GM23338 (cell line): ENCODE measurements at regions not wholly inside any gene's neighbourhood (a gene's known extent, or its start where the extent isn't known, plus 50 kb on each side); places are given as distances from the start of the nearest gene placed in this dataset.
"Not testable (repeated sequence)": the region's sequence is repeated elsewhere in the genome, so short reads cannot be mapped to it uniquely, and the experiment has no call there.

Source experiments
- ATAC-seq: fragments of 200-7000 bp; cut with Tn5 transposase; 3 replicates; pipeline ENCODE4 v1.9.1; 2020
- DNase-seq: peaks from one replicate; pipeline ENCODE4 v3.0.0-alpha.2; 2015; ENCODE audit warnings: low spot score
- H2AFZ ChIP-seq: fragments of 200-600 bp; sonication (generic); 2 replicates; pipeline ENCODE4 v1.8.0; 2016; ENCODE audit warnings: antibody characterized with exemption, mild to moderate bottlenecking, moderate library complexity
- H3F3A ChIP-seq: fragments of 200-600 bp; sonication (generic); replicated peaks from 2 replicates; pipeline ENCODE4 v1.8.0; 2017; ENCODE audit warnings: antibody characterized with exemption, mixed run types, low read depth
- H3K27ac ChIP-seq: fragments of 200-600 bp; sonication (generic); 2 replicates; pipeline ENCODE4 v1.6.1; 2016; ENCODE audit warnings: low read depth
- H3K27me3 ChIP-seq: fragments of 200-600 bp; sonication (generic); 2 replicates; pipeline ENCODE4 v1.8.0; 2016; ENCODE audit warnings: mild to moderate bottlenecking, mixed run types, moderate library complexity; ENCODE audit not compliant: insufficient read depth
- H3K36me3 ChIP-seq: fragments of 200-600 bp; sonication (generic); 2 replicates; pipeline ENCODE4 v1.8.0; 2016; ENCODE audit warnings: mild to moderate bottlenecking; ENCODE audit not compliant: insufficient read depth
- H3K4me1 ChIP-seq: fragments of 200-600 bp; sonication (generic); 2 replicates; pipeline ENCODE4 v1.8.0; 2016; ENCODE audit warnings: mild to moderate bottlenecking, moderate library complexity; ENCODE audit not compliant: insufficient read depth
- H3K4me2 ChIP-seq: fragments of 200-600 bp; sonication (generic); 2 replicates; pipeline ENCODE4 v1.7.1; 2017; ENCODE audit warnings: mixed run types
- H3K4me3 ChIP-seq: fragments of 200-600 bp; sonication (generic); 2 replicates; pipeline ENCODE4 v1.6.1; 2016; ENCODE audit warnings: mixed run types
- H3K79me2 ChIP-seq: fragments of 200-600 bp; sonication (generic); replicated peaks from 2 replicates; pipeline ENCODE4 v1.8.0; 2017; ENCODE audit warnings: mild to moderate bottlenecking; ENCODE audit not compliant: insufficient read depth
- H3K9me2 ChIP-seq: fragments of 200-600 bp; sonication (generic); 2 replicates; pipeline ENCODE4 v1.8.0; 2017; ENCODE audit not compliant: insufficient read depth
- H4K20me1 ChIP-seq: fragments of 200-600 bp; sonication (generic); replicated peaks from 2 replicates; pipeline ENCODE4 v1.8.0; 2017; ENCODE audit warnings: mild to moderate bottlenecking; ENCODE audit not compliant: insufficient read depth
- H3K27ac Mint-ChIP-seq: 2 replicates; pipeline ENCODE4 v1.8.0; 2020; ENCODE audit warnings: inconsistent platforms, mild to moderate bottlenecking, moderate library complexity, mixed read lengths
- H3K27me3 Mint-ChIP-seq: 3 replicates; pipeline ENCODE4 v1.8.0; 2022; ENCODE audit warnings: low read depth, mild to moderate bottlenecking, moderate library complexity, mixed read lengths, inconsistent platforms; ENCODE audit not compliant: insufficient read depth, poor library complexity
- H3K36me3 Mint-ChIP-seq: 3 replicates; pipeline ENCODE4 v1.8.0; 2021; ENCODE audit warnings: low read depth, mild to moderate bottlenecking, inconsistent platforms, moderate library complexity, mixed read lengths
- H3K4me1 Mint-ChIP-seq: 3 replicates; pipeline ENCODE4 v1.8.0; 2020; ENCODE audit warnings: mild to moderate bottlenecking, inconsistent platforms, mixed read lengths
- H3K4me3 Mint-ChIP-seq: 3 replicates; pipeline ENCODE4 v1.8.0; 2021; ENCODE audit warnings: moderate library complexity, mild to moderate bottlenecking, inconsistent platforms, mixed read lengths
- H3K9me3 Mint-ChIP-seq: 3 replicates; pipeline ENCODE4 v1.8.0; 2020; ENCODE audit warnings: moderate library complexity, mild to moderate bottlenecking, inconsistent platforms, mixed read lengths
- CREB1 ChIP-seq: fragments of 250-450 bp; sonication (Bioruptor Pico); IDR thresholded peaks from 2 replicates; pipeline ENCODE4 v1.5.0; 2020; ENCODE audit warnings: low read depth, mild to moderate bottlenecking, moderate library complexity
- CTCF ChIP-seq, 2 experiments: fragments of 200-600 bp in 1 of 2; sonication (generic) in 1 of 2; conservative IDR thresholded peaks; 2 replicates each; pipeline versions ENCODE4 v1.5.1 to v1.6.1; 2016 to 2017; ENCODE audit warnings: antibody characterized with exemption in 2 of 2, low read depth in 2 of 2, mild to moderate bottlenecking in 2 of 2, moderate library complexity in 1 of 2
- ETS1 ChIP-seq: IDR thresholded peaks from 2 replicates; pipeline ENCODE4 v1.6.1; 2016; ENCODE audit warnings: antibody characterized with exemption
- EZH2phosphoT487 ChIP-seq: fragments of 200-600 bp; sonication (generic); IDR thresholded peaks from one replicate; pipeline ENCODE4 v1.8.1; 2018; ENCODE audit warnings: antibody characterized with exemption; ENCODE audit not compliant: unreplicated experiment
- JUNB ChIP-seq: IDR thresholded peaks from one replicate; pipeline ENCODE4 v1.6.1; 2016; ENCODE audit warnings: antibody characterized with exemption; ENCODE audit not compliant: unreplicated experiment
- NANOG ChIP-seq: IDR thresholded peaks from 2 replicates; pipeline ENCODE4 v1.6.1; 2016; ENCODE audit warnings: antibody characterized with exemption, borderline replicate concordance
- REST ChIP-seq: IDR thresholded peaks from one replicate; pipeline ENCODE4 v1.6.1; 2018; ENCODE audit warnings: antibody characterized with exemption; ENCODE audit not compliant: unreplicated experiment
- STAT1 ChIP-seq: IDR thresholded peaks from one replicate; pipeline ENCODE4 v1.6.1; 2016; ENCODE audit warnings: antibody characterized with exemption; ENCODE audit not compliant: unreplicated experiment
- ZNF114 ChIP-seq: fragments of 250-450 bp; sonication (Bioruptor Pico); IDR thresholded peaks from 2 replicates; pipeline ENCODE4 v1.5.0; 2020; ENCODE audit warnings: mild to moderate bottlenecking, moderate library complexity
- ZNF331 ChIP-seq: fragments of 250-450 bp; sonication (Bioruptor Pico); IDR thresholded peaks from 2 replicates; pipeline ENCODE4 v1.5.0; 2020; ENCODE audit warnings: low read depth, mild to moderate bottlenecking, moderate library complexity
- ZNF462 ChIP-seq: fragments of 250-450 bp; sonication (Bioruptor Pico); IDR thresholded peaks from 2 replicates; pipeline ENCODE4 v1.5.0; 2020; ENCODE audit warnings: mild to moderate bottlenecking, moderate library complexity

- not testable (repeated sequence) for ATAC-seq, H3F3A ChIP-seq, H4K20me1 ChIP-seq, H3K27ac Mint-ChIP-seq, H3K9me2 ChIP-seq, DNase-seq, H3K27ac ChIP-seq, H3K9me3 Mint-ChIP-seq, H3K36me3 Mint-ChIP-seq, H3K4me3 Mint-ChIP-seq, H3K27me3 Mint-ChIP-seq, H3K4me1 ChIP-seq, H3K79me2 ChIP-seq, H3K4me1 Mint-ChIP-seq, H3K4me2 ChIP-seq, H3K36me3 ChIP-seq, H2AFZ ChIP-seq, H3K4me3 ChIP-seq, H3K27me3 ChIP-seq
These were observed 424.9 kb upstream of the AKR1E2 start for GRCh38 chr10:4401080-4401479.

- no peak overlapping the region for H3K27ac ChIP-seq
- Mint-ChIP-seq H3K9me3 (no peaks in the 10 kb centered on the region), H3K4me3 (no peak overlapping the region), H3K27me3 (no peaks in the 10 kb centered on the region), H3K36me3 (no peaks in the 10 kb centered on the region), H3K4me1 (no peaks in the 10 kb centered on the region; the same call in 2 of the 3 replicates), H3K27ac (no peak overlapping the region)
- ATAC-seq (no peak), DNase-seq (no peak)
- H4K20me1 ChIP-seq = no peaks in the 10 kb centered on the region
- H3K4me3 ChIP-seq = no peak overlapping the region
- H3K27me3 ChIP-seq = no peaks in the 10 kb centered on the region
- no peaks in the 10 kb centered on the region for H3K79me2 ChIP-seq
- no peaks in the 10 kb centered on the region; the same call in 1 of the 2 replicates for H3K9me2 ChIP-seq
- no peaks in the 10 kb centered on the region for H3F3A ChIP-seq
- H3K36me3 ChIP-seq = no peaks in the 10 kb centered on the region
- H2AFZ ChIP-seq = no peak overlapping the region
- no peak overlapping the region for H3K4me2 ChIP-seq
- no peaks in the 10 kb centered on the region for H3K4me1 ChIP-seq
- TF ChIP-seq NANOG (no peak), STAT1 (no peak), CTCF (conservative IDR thresholded peaks at IDR 0.05; ENCODE audit: low read depth in 2 of 2) (no peak), ETS1 (no peak), ZNF331 (no peak), ZNF462 (no peak), ZNF114 (CRISPR knock-in tag) (no peak), JUNB (no peak), EZH2phosphoT487 (no peak), CREB1 (CRISPR knock-in tag) (no peak), REST (no peak)
These were observed 426.5 kb upstream of the AKR1E2 start for GRCh38 chr10:4399556-4399955.
